GM12892 (cell line): ENCODE measurements at regions not wholly inside any gene's neighbourhood (a gene's known extent, or its start where the extent isn't known, plus 50 kb on each side); places are given as distances from the start of the nearest gene placed in this dataset.

Source experiments
- DNase-seq: peaks from one replicate; pipeline ENCODE4 v3.0.0; 2011; ENCODE audit not compliant: insufficient read length
- FAIRE-seq: peaks from 2 replicates; lab custom pipeline; 2011; peaks lifted over from hg19 to GRCh38; lab: Jason Lieb, UNC
- POLR2A ChIP-seq: IDR thresholded peaks from 2 replicates; pipeline ENCODE4 v1.6.1; 2011; ENCODE audit warnings: low read depth, low read length, control low read depth
- POLR2AphosphoS5 ChIP-seq: IDR thresholded peaks from 2 replicates; pipeline ENCODE4 v1.6.1; 2011; ENCODE audit warnings: low read depth, low read length, control low read depth
- TAF1 ChIP-seq: IDR thresholded peaks from 2 replicates; pipeline ENCODE4 v1.6.1; 2011; ENCODE audit warnings: low read depth, mild to moderate bottlenecking, control low read depth, low read length, borderline replicate concordance

DNA sequence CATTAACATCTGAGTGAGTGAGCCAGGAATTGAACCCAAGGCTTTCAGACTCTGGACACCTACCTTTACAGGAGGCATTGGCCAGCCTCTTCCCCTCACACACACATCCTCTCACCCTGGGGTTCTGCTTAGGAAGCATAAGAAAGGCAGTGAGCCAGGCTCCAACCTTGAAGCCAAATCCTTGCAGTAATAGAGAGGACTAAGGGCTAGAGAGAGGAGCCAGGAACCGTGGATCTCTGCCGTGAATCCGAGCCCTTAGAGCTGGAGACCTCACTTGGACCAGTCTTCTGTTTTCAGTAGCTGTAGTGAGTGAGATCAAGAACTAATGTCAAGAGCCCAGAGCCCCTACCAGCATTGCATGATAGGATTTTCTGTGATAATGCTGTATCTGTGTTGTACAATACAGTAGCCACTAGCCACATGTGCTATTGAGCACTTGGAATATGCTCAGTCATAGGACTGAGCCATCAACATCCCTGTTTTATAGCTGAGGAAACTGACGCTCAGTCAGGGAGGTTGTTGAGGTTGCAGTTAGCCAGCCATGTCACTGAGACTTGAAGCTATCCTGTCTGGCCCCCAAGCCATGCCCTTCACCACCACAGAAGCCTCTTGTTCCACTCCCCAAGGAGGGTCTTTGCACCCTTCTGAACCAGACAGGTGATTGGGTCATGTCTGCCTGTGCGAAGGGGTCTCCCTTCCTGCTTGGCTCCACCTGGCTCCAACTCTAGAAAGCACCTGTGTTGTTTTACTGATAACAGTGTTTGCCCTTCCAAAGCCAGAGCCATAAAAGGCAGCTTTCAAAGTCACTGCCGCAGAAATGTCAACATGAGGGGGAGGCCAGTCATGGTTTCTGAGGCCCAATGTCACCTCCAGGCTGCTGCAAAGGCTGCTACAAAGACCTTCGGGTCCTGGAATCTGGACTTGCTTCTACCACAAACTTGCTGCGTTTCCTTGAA lies 101.1 kb upstream of the JUN start:
- DNase-seq (no peak), FAIRE-seq (no peak)
- no peak for TF ChIP-seq POLR2A
- TF ChIP-seq POLR2AphosphoS5 = no peak
- TF ChIP-seq TAF1 = no peak

DNA sequence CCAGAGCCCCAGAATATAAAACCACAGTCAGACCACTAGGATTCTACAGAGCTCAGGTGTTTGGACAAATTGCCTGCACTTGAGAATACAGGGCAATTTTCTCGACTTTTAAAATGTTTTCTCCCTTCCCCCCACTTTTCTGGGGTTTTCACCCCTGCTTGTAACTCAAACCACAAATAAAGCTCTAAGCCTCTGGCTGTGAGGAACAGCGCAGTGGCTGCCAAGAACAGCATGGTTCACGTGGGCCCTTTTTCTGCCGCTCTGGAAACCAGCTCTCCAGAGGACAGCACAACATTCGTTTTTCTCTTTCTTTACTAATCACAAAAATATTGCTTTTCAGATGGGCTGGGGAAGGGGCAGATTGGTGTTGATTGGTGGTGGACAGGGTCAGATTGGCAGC lies 102.2 kb upstream of the JUN start:
- FAIRE-seq (no peak), DNase-seq (no peak)
- TF ChIP-seq POLR2A = no peak
- TF ChIP-seq POLR2AphosphoS5 = no peak

DNA sequence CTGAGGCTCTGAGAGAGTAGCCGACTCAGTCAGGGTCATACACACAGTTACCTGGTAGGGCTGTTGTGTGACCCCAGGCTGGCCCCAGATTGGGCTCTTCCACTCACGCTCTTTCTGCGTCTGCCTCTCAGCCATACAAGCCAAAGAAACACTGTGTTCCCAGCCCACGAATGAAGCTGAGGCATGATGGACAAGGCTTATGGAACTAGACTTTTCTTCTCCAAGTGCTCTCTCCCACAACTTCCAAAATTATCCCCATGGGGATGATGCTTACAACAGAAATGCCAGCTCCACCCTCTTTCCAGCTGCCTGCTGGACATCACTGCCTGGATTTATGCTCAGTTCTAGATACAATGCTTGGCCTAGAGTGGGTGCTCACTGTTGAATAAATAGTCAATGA lies 102.8 kb upstream of the JUN start:
- DNase-seq = no peak
- TF ChIP-seq POLR2AphosphoS5 (no peak), TAF1 (no peak), POLR2A (no peak)
- FAIRE-seq = no peak

DNA sequence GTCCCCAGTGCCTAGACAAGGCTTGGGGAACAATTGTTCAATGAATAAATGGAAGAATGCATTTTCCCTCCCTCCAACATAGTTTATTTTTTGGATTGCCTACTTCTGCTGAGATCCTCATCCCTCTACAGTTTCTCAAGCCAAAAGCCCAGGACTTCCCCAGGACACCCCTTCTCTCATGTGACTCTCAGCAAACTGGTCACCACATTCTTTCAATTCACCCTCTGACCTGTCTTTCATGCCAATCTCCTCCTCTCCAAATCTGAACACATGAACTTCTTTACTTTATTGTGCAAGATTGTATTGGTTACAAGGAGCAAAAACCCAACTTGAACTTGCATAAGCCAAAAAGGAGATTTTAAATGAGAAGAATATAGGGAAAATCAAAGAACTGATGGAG lies 103.2 kb upstream of the JUN start:
- no peak for DNase-seq
- FAIRE-seq = no peak
- TF ChIP-seq POLR2AphosphoS5 (no peak), POLR2A (no peak), TAF1 (no peak)

DNA sequence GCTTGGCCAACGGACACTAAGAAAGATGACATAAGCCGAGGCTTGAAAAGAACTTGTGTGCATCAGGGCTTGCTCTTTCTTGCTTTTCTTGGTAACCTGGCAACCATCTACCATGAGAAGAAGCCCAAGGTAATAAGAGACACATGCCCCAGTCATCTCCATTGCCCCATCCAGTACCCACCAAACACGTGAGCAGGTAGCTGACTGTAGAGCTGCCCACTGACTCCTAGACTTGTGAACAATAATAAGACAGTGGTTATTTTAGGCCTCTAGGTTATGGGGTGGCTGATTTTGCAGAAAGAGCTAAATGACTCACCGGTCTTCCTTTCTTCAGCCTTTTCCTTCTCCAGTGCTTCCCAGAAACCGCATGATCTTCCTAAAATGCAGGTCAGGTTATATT lies 105.0 kb upstream of the JUN start:
- FAIRE-seq (no peak), DNase-seq (no peak)
- TF ChIP-seq TAF1 (no peak), POLR2A (no peak), POLR2AphosphoS5 (no peak)

DNA sequence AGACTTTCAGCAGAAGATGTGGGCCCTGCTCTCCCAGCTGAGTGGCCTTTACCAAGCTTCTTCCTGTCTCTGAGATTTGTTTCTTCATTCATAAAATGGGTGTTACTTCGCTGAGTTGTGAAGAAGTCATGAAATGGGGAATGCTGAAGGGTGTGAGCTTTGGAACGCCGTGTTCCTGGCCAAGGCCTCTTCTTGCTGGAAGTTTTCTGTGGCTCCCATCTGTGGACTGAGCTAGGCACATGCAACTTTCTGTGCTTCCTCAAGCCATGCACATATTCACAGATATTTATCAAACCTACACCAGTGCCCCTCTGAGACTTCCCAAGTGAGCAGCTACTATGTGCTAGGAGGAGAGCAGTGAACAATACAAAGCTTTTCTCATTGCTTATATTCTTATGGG lies 106.3 kb upstream of the JUN start:
- TF ChIP-seq POLR2A (no peak), TAF1 (no peak), POLR2AphosphoS5 (no peak)
- DNase-seq (no peak), FAIRE-seq (no peak)

DNA sequence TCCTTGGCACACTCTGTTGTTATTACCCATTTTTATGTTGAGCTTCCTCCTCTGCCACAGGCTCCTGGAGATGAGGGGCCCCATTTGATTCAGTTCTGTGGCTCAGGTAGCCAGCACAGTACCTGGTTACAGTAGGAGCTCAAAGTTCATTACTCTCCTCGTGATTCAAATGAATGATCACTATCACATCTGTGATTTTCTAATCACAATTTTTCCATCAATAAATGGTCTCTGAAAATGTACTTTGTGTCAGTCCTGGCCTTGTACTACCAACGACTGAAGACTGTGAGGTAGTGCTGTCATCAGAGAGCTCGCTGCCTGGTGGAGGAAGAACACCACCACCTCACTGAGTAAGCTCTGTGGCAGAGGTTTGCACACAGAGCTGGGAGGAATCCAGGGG lies 106.8 kb upstream of the JUN start:
- TF ChIP-seq TAF1 = no peak
- no peak for TF ChIP-seq POLR2A
- TF ChIP-seq POLR2AphosphoS5 = no peak
- FAIRE-seq = no peak
- no peak for DNase-seq

DNA sequence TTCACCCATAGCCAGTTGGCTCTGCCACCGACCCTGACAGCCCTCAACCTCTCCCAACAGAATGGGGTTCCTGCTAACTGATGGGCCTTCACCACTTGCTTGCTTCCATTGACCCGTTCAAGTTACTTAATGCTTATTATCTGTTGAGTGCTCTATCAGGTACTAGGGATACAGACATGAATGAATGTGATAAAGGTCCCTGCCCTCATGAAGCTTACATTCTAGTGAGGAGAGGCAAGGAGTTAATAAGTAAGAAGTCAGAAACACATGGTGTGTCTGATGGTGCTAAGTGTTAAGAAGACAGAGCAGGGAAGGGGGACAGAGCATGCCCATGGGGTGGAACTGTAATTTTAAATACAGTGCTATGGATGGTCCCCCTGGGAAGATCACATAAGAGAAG lies 107.5 kb upstream of the JUN start:
- FAIRE-seq (no peak), DNase-seq (no peak)
- no peak for TF ChIP-seq TAF1
- no peak for TF ChIP-seq POLR2AphosphoS5

DNA sequence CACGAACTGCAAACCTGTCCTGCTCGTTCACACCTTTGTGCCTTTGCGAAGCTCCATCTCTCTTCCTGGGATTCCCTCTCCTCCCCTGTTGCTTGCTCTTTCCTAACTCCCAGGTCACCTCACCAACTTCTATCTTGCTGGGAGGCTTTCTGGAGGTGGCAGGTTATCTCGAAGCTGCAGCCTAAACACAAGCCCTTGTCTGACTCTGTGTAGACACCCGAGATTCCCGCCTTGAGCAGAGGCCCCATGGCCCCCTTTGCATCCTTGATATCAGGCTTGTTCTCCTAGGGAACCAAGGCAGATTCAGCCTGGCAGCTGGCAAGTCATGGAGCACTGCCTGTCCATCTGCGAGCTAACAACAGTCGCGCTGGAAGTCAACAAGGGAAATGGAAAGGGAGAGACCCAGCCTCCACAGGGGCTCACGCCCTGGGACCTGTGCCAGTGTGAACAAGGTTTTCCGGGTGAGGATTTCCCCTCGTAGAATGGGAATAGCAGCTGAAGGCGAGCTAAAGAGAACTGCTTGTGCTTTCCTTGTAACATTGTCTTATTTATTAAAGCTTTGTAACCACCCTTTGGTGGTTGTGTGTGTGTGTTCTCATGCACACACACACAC lies 109.5 kb upstream of the JUN start:
- no peak for TF ChIP-seq POLR2A
- no peak for TF ChIP-seq TAF1
- no peak for TF ChIP-seq POLR2AphosphoS5
- FAIRE-seq = no peak

DNA sequence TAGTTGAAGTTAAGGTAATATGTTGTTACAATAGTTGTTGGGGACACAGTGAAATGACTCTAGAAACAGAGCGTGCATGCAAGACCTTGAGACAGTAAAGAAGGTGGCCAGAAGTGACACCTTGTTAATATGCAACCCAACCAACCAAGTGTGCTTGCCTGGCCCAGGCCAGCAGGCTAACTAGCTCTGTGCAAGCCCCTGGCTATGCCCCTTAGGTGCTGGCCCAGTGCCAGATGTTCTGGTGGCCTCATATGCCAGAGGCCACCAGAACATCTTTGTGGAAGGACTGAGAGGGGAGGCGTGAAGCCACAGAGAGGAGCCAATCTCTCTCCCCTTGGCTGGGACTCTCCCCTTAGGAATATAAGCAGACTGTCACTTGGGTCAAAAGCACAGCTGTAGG lies 111.2 kb upstream of the JUN start:
- DNase-seq = no peak
- no peak for TF ChIP-seq POLR2AphosphoS5
- TF ChIP-seq POLR2A = no peak
- no peak for TF ChIP-seq TAF1
- FAIRE-seq = no peak

More for the DNA sequence above, 109.5 kb upstream of the JUN start:
- no peak for DNase-seq

DNA sequence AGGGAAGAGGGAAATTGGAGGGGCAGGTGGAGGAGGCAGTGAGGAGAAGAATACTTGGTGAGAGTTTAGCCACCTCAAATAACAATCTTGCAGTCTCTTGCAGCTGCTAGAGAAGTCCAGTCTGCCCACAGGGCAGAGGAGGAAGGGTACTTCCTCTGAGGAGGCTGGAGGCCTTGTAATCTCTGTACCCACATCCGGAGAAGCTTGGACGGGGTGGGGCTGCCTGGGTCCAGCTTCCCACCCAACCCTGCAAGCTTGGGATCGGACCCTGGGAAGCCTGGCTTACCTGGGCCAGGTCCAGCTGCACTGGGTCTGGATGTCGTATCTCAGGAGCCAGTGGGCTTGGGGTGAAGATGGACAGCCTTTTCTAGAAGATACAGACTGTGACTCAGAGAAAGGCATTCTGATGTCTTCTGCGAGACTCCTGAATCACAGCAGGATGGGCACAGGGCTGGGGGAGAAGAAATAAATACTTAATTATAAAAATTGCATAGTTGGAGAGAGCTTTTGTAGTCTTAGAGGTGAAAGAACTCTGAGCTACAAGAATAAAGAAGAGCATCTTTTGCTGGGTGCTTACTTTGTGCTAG lies 111.8 kb upstream of the JUN start:
- DNase-seq = no peak
- TF ChIP-seq TAF1 = no peak
- TF ChIP-seq POLR2A = no peak
- no peak for TF ChIP-seq POLR2AphosphoS5
- FAIRE-seq = no peak
